CD1c-positive myeloid dendritic cell (primary cell): ENCODE measurements at regions not wholly inside any gene's neighbourhood (a gene's known extent, or its start where the extent isn't known, plus 50 kb on each side); places are given as distances from the start of the nearest gene placed in this dataset.
"Not testable (repeated sequence)": the region's sequence is repeated elsewhere in the genome, so short reads cannot be mapped to it uniquely, and the experiment has no call there.

Experiments used
- DNase-seq: peaks from one replicate; pipeline ENCODE4 v3.0.0-alpha.2; 2016; ENCODE audit errors: extremely low spot score

DNA sequence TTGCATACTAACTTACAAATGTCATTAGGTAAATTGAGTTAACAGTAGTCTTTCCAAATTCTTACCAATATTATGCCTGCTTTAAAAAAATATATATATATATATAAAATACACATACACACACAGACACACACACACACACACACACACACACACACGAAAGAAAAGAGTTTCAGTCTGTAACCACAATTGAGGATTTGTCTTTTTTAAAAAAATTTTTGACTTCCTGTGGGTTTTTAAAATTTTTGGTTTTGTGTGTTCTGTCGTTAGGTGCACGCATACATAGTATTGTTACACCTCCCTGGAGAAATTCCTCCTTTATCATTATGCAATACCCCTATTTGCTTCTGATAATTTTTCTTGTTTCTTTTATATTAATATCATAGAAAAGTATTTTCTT, 129.3 kb upstream of the LRRC61 start:
- DNase-seq, result not testable (repeated sequence)
